LHCN-M2 (cell line): ENCODE measurements at regions not wholly inside any gene's neighbourhood (a gene's known extent, or its start where the extent isn't known, plus 50 kb on each side); places are given as distances from the start of the nearest gene placed in this dataset.

Experiments
- DNase-seq: peaks from one replicate; pipeline ENCODE4 v3.0.0-alpha.2; 2012; ENCODE audit warnings: low read depth

GRCh38 chr4:122514671-122515070, 58.1 kb upstream of the IL2 start:
- DNase-seq: no peak

DNA sequence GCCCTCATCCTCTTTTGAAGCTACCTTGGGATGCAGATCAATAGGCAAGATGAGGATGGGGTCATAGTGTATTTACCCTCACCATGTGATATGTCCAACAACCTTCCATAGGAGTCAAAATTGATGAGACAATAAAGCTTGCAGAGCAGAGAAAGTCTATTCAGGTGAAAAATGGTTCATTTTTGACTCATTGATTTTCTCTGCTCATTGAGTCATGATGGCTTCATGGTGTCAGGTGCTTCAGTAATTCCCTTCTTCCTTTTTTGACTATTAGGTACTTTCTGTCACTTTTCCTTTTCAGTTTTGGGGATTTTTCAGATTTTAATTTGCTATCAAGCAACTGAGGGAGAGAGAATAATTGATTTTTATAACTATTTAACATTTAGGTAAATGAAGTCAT, 55.9 kb upstream of the IL2 start:
- DNase-seq: no peak

DNA sequence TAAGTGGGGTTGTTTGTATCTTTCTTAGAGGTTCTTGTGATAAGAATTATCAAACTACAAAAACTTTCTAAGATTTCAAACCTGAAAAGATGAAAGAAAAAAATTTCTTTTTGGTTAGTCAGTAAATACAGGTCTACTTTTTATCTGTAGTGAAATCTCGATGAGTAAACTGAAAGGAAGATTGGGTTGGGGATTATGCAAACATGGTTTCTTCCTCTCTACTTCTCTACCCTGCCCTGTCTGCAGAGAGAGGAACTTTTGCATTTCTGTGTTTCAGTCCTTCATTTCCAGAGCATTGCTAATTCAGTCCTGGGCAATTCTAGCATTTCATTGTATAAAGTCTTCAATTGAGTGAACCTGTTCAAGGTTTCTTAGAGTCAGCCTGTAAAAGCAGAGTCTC, 51.6 kb upstream of the IL2 start:
- no peak for DNase-seq
